Type B pancreatic cell (in vitro differentiated cells): ENCODE measurements at regions not wholly inside any gene's neighbourhood (a gene's known extent, or its start where the extent isn't known, plus 50 kb on each side); places are given as distances from the start of the nearest gene placed in this dataset.

Source experiments
- DNase-seq: peaks from one replicate; pipeline ENCODE4 v3.0.0; 2021; ENCODE audit warnings: mixed read lengths; ENCODE audit not compliant: unreplicated experiment; ENCODE audit errors: extremely low spot score
- H3K27ac Mint-ChIP-seq: 2 replicates; pipeline ENCODE4 v1.8.0; 2021; ENCODE audit warnings: mild to moderate bottlenecking, mixed read lengths
- H3K27me3 Mint-ChIP-seq: 2 replicates; pipeline ENCODE4 v1.8.0; 2021; ENCODE audit warnings: mixed read lengths
- H3K36me3 Mint-ChIP-seq: 2 replicates; pipeline ENCODE4 v1.8.0; 2021; ENCODE audit warnings: mixed read lengths
- H3K4me1 Mint-ChIP-seq: one replicate; pipeline ENCODE4 v1.8.0; 2021; ENCODE audit warnings: mixed read lengths; ENCODE audit not compliant: unreplicated experiment
- H3K4me3 Mint-ChIP-seq: 2 replicates; pipeline ENCODE4 v1.8.0; 2021; ENCODE audit warnings: mild to moderate bottlenecking, mixed read lengths
- H3K9me3 Mint-ChIP-seq: 2 replicates; pipeline ENCODE4 v1.8.0; 2021; ENCODE audit warnings: mixed read lengths
- TF ChIP-seq, protein P1 (sequence below): fragments of 200-600 bp; sonication (generic); conservative IDR thresholded peaks from 2 replicates; pipeline ENCODE4 v1.5.0; 2021; ENCODE audit warnings: antibody characterized with exemption, mild to moderate bottlenecking

DNA sequence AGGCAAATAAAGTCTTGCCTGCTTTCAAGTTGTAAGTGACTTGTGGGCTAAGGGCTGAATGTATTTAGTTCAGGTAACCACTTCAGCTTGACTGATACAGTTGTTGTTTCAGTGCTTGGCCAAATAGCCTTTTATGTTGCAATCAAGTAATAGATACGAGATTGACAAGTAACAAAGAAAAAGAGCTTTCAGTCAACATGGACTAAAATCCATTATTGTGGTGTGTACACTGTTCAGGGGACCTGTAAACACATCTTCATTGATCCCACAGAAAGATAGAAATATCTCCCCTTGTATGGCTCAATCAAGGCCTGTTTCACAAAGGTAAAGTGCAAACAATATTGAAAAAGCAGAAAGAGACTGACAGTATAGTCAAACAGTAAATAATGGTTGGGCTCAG, 224.8 kb upstream of the TMCO5A start:
- Mint-ChIP-seq H3K9me3 (no peaks in the 10 kb centered on the region), H3K4me3 (no peak overlapping the region), H3K27ac (no peak overlapping the region), H3K4me1 (no peaks in the 10 kb centered on the region), H3K27me3 (peaks cover 5% of the 10 kb centered on the region), H3K36me3 (no peaks in the 10 kb centered on the region)
- no peak for DNase-seq
- TF ChIP-seq, protein P1, sequence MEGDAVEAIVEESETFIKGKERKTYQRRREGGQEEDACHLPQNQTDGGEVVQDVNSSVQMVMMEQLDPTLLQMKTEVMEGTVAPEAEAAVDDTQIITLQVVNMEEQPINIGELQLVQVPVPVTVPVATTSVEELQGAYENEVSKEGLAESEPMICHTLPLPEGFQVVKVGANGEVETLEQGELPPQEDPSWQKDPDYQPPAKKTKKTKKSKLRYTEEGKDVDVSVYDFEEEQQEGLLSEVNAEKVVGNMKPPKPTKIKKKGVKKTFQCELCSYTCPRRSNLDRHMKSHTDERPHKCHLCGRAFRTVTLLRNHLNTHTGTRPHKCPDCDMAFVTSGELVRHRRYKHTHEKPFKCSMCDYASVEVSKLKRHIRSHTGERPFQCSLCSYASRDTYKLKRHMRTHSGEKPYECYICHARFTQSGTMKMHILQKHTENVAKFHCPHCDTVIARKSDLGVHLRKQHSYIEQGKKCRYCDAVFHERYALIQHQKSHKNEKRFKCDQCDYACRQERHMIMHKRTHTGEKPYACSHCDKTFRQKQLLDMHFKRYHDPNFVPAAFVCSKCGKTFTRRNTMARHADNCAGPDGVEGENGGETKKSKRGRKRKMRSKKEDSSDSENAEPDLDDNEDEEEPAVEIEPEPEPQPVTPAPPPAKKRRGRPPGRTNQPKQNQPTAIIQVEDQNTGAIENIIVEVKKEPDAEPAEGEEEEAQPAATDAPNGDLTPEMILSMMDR = no peak

DNA sequence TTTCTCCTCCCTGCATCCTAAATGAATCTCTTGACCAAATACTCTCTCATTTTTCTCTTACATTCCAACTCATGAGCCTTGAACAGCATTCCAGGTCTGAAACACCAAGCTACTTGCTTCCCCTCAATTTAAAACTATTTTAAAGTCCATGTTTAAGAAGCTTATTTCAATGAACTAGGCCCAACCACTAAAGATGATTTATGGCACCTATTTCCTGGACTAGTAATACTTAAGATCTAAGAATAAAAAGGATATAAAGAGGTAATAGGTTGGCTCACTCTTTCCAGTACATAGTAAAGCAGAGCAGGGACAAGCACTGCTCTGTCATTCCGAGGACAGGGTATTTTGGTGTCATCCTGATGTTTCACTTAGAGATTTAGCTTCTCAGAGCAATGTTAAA, 219.3 kb upstream of the TMCO5A start:
- TF ChIP-seq, protein P1 = no peak
- H3K9me3 Mint-ChIP-seq = no peaks in the 10 kb centered on the region
- H3K27me3 Mint-ChIP-seq = peaks cover 5% of the 10 kb centered on the region
- H3K4me3 Mint-ChIP-seq = no peak overlapping the region
- no peak for DNase-seq
- H3K27ac Mint-ChIP-seq = no peak overlapping the region
- H3K36me3 Mint-ChIP-seq = no peaks in the 10 kb centered on the region
- H3K4me1 Mint-ChIP-seq = peaks cover 4% of the 10 kb centered on the region

DNA sequence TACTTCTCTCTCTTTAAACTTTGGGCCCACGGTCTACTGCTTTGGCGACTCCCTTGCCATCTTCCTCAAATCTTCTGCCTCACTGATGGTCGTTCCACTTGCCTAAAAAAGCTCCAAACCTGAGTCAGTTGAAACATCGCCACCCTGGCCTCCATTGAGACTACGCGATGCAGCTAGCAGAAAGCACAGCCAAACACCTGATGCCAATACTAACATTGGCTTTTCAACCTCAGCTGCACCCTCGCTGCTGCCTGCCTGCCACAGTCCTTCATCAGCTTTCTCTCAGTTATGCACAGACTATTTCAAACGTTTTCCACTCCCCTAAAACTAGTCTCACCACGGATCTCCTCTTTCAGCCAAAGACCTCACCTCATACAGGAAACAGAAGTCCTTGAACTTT, 214.2 kb upstream of the TMCO5A start:
- Mint-ChIP-seq H3K27ac (no peak overlapping the region), H3K4me3 (no peak overlapping the region), H3K4me1 (peaks cover 4% of the 10 kb centered on the region), H3K36me3 (no peaks in the 10 kb centered on the region), H3K27me3 (no peaks in the 10 kb centered on the region), H3K9me3 (no peaks in the 10 kb centered on the region)
- TF ChIP-seq, protein P1 = no peak
- DNase-seq = no peak

DNA sequence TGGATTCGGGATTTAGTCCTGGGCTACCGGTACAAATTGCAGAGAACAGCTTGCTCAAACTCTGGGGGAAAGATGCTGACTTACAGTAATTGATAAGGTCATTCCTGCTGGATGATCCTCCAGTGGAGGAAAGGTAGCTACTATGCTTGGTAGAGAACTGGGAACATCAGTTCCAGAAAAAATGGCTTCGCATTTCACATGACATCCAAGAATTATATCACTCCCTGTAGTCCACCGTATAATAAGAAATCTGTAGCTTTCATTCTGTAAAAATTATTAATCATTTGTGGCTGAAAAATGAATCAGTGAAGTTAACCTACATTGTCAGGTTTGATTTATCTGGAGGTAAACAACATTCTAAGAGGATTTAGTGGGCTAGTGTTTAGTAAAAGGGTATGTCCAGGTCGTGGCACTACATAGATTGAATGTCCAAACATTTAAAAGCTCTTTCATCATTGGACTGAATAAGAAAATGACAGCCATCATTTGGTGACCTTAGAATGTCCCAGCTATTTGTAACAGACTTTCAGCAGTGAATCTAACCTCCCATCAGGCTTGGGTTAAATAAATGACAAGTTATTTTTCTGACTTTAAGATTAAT, 203.2 kb upstream of the TMCO5A start:
- DNase-seq = no peak
- Mint-ChIP-seq H3K4me1 (no peaks in the 10 kb centered on the region), H3K36me3 (no peaks in the 10 kb centered on the region), H3K4me3 (no peak overlapping the region), H3K27ac (no peak overlapping the region), H3K9me3 (no peaks in the 10 kb centered on the region), H3K27me3 (peaks cover 15% of the 10 kb centered on the region)
- TF ChIP-seq, protein P1 = no peak

DNA sequence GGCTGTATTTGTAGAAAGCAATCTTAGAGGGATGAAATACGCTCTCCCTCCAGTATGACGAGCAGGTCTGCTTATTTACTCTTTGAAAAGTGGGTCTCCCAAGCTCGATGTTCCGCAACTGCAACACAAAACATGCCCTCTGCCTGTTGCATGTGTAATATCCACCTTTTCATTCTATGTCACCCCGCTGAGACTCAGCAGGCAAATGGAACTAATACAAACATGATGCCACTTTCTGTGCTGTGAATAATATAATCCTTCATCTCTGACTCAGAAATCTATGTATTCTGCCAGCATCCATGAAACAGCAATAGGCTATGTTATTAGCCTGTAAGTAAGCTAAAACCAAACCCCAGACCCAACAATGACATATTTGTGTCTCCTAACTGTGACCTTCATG, 200.8 kb upstream of the TMCO5A start:
- Mint-ChIP-seq H3K36me3 (no peaks in the 10 kb centered on the region), H3K27me3 (peaks cover 31% of the 10 kb centered on the region), H3K27ac (no peak overlapping the region), H3K4me1 (no peaks in the 10 kb centered on the region), H3K4me3 (no peak overlapping the region), H3K9me3 (no peaks in the 10 kb centered on the region)
- no peak for DNase-seq
- TF ChIP-seq, protein P1 = no peak
